GM12892 (cell line): ENCODE measurements at regions not wholly inside any gene's neighbourhood (a gene's known extent, or its start where the extent isn't known, plus 50 kb on each side); places are given as distances from the start of the nearest gene placed in this dataset.

ENCODE experiments used
- POLR2A ChIP-seq: IDR thresholded peaks from 2 replicates; pipeline ENCODE4 v1.6.1; 2011; ENCODE audit warnings: low read depth, low read length, control low read depth
- POLR2AphosphoS5 ChIP-seq: IDR thresholded peaks from 2 replicates; pipeline ENCODE4 v1.6.1; 2011; ENCODE audit warnings: low read depth, low read length, control low read depth
- TAF1 ChIP-seq: IDR thresholded peaks from 2 replicates; pipeline ENCODE4 v1.6.1; 2011; ENCODE audit warnings: low read depth, mild to moderate bottlenecking, control low read depth, low read length, borderline replicate concordance

DNA sequence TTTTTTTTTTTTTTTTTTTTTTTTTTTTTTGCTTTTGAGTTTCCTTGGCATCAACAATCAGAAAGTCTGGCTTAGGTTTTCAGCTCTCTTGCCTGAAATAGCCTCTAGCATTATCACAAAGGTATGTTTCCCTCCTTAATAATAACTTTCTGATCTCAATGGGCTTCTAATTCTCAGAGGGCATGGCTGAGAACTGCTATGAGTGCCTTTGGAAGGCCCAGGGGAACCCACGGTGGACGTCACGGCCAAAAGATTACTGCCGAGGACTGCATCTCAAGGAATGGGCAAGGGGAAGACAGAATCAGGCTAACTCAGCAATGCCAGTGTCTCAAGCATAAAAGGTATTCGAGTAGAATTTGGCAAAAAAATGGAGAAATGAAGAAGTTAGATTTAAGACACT lies 73.2 kb upstream of the SLC14A2 start:
- TF ChIP-seq TAF1 (no peak), POLR2A (no peak), POLR2AphosphoS5 (no peak)
